ENCODE measurements at regions not wholly inside any gene's neighbourhood (a gene's known extent, or its start where the extent isn't known, plus 50 kb on each side); places are given as distances from the start of the nearest gene placed in this dataset.

DNA sequence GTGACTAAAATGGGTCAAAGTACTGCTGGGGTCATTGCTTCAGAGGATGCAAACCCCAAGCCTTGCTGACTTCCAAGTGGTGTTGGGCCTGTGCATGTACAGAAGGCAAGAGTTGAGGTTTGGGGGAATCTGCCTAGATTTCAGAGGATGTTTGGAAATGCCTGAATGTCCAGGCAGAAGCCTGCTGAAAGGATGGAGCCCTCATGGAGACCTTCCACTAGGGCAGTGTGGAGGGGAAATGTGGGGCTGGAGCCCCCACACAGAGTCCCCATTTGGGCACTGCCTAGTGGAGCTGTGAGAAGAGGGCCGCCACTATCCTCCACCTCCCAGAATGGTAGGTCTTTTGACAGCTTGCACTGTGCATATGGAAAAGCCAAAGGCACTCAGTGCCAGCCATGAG lies 377.7 kb upstream of the TRPC7 start:
- no peak for TF ChIP-seq FOXK2 (IDR thresholded peaks at IDR 0.05)
- TF ChIP-seq, protein P1, sequence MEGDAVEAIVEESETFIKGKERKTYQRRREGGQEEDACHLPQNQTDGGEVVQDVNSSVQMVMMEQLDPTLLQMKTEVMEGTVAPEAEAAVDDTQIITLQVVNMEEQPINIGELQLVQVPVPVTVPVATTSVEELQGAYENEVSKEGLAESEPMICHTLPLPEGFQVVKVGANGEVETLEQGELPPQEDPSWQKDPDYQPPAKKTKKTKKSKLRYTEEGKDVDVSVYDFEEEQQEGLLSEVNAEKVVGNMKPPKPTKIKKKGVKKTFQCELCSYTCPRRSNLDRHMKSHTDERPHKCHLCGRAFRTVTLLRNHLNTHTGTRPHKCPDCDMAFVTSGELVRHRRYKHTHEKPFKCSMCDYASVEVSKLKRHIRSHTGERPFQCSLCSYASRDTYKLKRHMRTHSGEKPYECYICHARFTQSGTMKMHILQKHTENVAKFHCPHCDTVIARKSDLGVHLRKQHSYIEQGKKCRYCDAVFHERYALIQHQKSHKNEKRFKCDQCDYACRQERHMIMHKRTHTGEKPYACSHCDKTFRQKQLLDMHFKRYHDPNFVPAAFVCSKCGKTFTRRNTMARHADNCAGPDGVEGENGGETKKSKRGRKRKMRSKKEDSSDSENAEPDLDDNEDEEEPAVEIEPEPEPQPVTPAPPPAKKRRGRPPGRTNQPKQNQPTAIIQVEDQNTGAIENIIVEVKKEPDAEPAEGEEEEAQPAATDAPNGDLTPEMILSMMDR (IDR thresholded peaks at IDR 0.05 in 2 of 3, conservative IDR thresholded peaks at IDR 0.05 in 1 of 3; ENCODE audit: control insufficient read depth in 2 of 3, extremely low read depth in 1 of 3, insufficient read depth in 1 of 3, low read depth in 3 of 3, low read length in 3 of 3): no peak
- TF ChIP-seq KDM1A (IDR thresholded peaks at IDR 0.05; ENCODE audit: borderline replicate concordance): no peak
- TF ChIP-seq MYC (IDR thresholded peaks at IDR 0.05; ENCODE audit: insufficient read depth, insufficient read length, insufficient replicate concordance, low read length, severe bottlenecking): no peak
- TF ChIP-seq POLR2A (IDR thresholded peaks at IDR 0.05; ENCODE audit: low read depth, low read length): no peak

Data from GM12878 (cell line).